Left lung (tissue), 4 donors: ENCODE measurements at regions not wholly inside any gene's neighbourhood (a gene's known extent, or its start where the extent isn't known, plus 50 kb on each side); places are given as distances from the start of the nearest gene placed in this dataset.

ENCODE experiments used
- ATAC-seq: fragments of 200-7000 bp; cut with Tn5 transposase; one replicate; pipeline ENCODE4 v1.9.1; 2020; ENCODE audit warnings: moderate library complexity
- DNase-seq, 4 donors: peaks; one replicate each; pipeline ENCODE4 v3.0.0-alpha.2; 2013 to 2020
- H3K27ac ChIP-seq, 2 donors: fragments of 200-600 bp; sonication (generic) in 1 of 2; one replicate each; pipeline versions ENCODE4 v1.5.0 to v1.8.0; 2020 to 2021
- H3K27me3 ChIP-seq, 2 donors: fragments of 200-600 bp; sonication (generic) in 1 of 2; one replicate each; pipeline versions ENCODE4 v1.5.0 to v1.8.0; 2020 to 2021
- H3K36me3 ChIP-seq, 2 donors: fragments of 200-600 bp; sonication (generic) in 1 of 2; one replicate each; pipeline versions ENCODE4 v1.5.0 to v1.8.0; 2020 to 2021
- H3K4me1 ChIP-seq, 2 donors: fragments of 200-600 bp; one replicate each; pipeline ENCODE4 v1.8.0; 2021
- H3K4me3 ChIP-seq, 2 donors: fragments of 200-600 bp; sonication (generic) in 1 of 2; one replicate each; pipeline versions ENCODE4 v1.5.0 to v1.8.0; 2020 to 2021; ENCODE audit warnings: mild to moderate bottlenecking in 1 of 2
- H3K9me3 ChIP-seq, 2 donors: fragments of 200-600 bp; sonication (generic) in 1 of 2; one replicate each; pipeline versions ENCODE4 v1.5.0 to v1.8.0; 2020 to 2021
- CTCF ChIP-seq, 2 donors: fragments of 200-600 bp; sonication (generic) in 1 of 2; IDR thresholded peaks; one replicate each; pipeline versions ENCODE4 v1.5.0 to v1.8.0; 2021; ENCODE audit warnings: antibody characterized with exemption in 2 of 2
- intact Hi-C, 2 donors: fragments of 100-400 bp; cut with DNase I; formaldehyde crosslinking; loops; one replicate each; pipeline versions ENCODE4 v1.11.2 to v1.14.2; 2022
- donor health status: DM: no; HTN: yes; CAD: no.
- donor health status: DM: no; HTN: no; CAD: no.

DNA sequence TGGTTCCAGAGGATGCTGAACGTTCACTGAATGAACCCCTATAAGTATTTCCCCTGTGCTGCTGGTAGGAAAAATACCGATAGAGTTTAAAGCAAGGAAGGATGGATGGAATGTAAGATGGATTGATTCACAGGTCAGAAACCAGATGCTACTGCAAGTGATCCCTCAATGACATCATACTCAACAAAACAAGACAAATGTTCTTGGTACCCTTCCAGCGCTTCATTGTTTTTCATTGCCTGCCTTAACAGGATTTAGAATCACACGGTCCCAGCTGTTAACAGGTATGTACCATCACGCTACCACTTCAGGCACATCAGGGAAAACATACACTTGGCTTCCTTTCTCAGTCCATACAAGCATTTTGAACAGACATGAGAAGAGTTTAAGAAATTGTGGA, 118.1 kb upstream of the TLR3 start:
- H3K9me3 ChIP-seq: no peaks in the 10 kb centered on the region
- intact Hi-C loops: no loop called here
- H3K27ac ChIP-seq: no peak overlapping the region
- DNase-seq: no peak
- no peaks in the 10 kb centered on the region for H3K36me3 ChIP-seq
- H3K4me1 ChIP-seq: no peaks in the 10 kb centered on the region
- no peak for TF ChIP-seq CTCF (IDR thresholded peaks at IDR 0.05)
- ATAC-seq: no peak
- no peaks in the 10 kb centered on the region for H3K27me3 ChIP-seq
- no peak overlapping the region for H3K4me3 ChIP-seq

GRCh38 chr4:185955151-185955770, 113.7 kb upstream of the TLR3 start:
- Histone ChIP-seq H3K4me3 (no peak overlapping the region), H3K27me3 (no peaks in the 10 kb centered on the region), H3K4me1 (no peaks in the 10 kb centered on the region), H3K36me3 (no peaks in the 10 kb centered on the region), H3K9me3 (no peaks in the 10 kb centered on the region), H3K27ac (no peak overlapping the region)
- intact Hi-C loops: no loop called here
- no peak for ATAC-seq
- no peak for TF ChIP-seq CTCF (IDR thresholded peaks at IDR 0.05)
- DNase-seq: no peak

DNA sequence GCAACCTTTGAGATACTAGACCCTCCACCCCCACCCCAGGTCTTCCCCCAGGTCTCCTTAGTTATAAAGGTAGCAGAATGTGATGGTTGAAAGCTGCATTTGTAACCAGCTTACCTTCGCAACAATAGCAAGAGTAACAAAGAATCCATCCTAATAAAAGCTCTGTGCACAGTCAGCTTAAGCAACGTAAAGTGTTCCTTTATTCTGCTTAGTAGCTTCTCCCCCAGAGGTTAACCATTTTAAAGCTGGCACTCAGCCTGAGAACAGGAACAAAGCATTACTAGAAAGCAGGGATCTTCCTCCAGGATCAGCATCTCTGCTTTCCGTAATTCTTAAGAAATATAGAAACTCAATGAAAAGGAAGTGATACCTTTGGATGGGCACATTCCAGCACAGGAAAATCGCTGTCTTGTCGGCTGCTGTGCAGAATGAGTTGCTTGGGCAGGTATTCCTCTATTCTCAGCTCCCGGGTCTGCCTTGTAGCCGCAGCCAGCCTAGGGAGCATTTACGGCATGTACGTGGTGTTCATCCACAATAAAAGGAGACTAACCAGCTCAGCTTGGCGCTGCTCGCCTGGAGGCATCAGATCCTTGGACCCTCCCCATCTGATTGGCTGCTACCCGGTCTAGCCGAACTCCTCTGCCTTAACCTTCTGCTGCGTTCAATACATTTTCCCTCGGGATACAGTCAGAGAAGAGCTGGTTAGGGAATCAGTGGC, 113.0 kb upstream of the TLR3 start:
- DNase-seq (no peak), ATAC-seq (no peak)
- Histone ChIP-seq H3K4me1 (no peaks in the 10 kb centered on the region), H3K27ac (no peak overlapping the region), H3K9me3 (no peaks in the 10 kb centered on the region), H3K36me3 (no peaks in the 10 kb centered on the region), H3K4me3 (no peak overlapping the region), H3K27me3 (no peaks in the 10 kb centered on the region)
- no peak for TF ChIP-seq CTCF (IDR thresholded peaks at IDR 0.05)
- intact Hi-C loops: no loop called here

DNA sequence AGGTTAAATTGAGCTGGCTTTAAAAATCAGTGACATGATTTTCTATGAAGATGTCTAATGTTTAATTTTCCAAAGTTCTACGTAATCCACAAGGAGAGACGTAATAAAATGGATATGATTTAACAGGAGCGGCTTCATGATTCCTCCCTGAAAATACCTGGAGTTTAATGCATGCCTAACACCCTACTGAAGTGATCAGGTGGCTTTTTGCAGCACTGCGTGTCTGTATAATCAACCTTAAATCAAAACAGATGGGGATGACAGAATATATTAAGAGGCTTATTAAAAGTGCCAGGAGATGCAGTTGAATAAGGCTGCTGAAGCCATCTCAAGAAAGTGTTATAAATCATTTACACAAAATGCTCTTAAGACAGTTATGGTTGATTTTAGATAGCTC, 112.4 kb upstream of the TLR3 start:
- DNase-seq: no peak
- H3K27ac ChIP-seq: no peak overlapping the region
- no peaks in the 10 kb centered on the region for H3K4me1 ChIP-seq
- ATAC-seq: no peak
- no peaks in the 10 kb centered on the region for H3K9me3 ChIP-seq
- no peak for TF ChIP-seq CTCF (IDR thresholded peaks at IDR 0.05)
- no peak overlapping the region for H3K4me3 ChIP-seq
- no peaks in the 10 kb centered on the region for H3K27me3 ChIP-seq
- no peaks in the 10 kb centered on the region for H3K36me3 ChIP-seq
- intact Hi-C loops: no loop called here

- Histone ChIP-seq H3K9me3 (no peaks in the 10 kb centered on the region), H3K36me3 (no peaks in the 10 kb centered on the region), H3K27ac (no peak overlapping the region), H3K27me3 (no peaks in the 10 kb centered on the region), H3K4me1 (no peaks in the 10 kb centered on the region), H3K4me3 (no peak overlapping the region)
- intact Hi-C loops: no loop called here
- ATAC-seq (no peak), DNase-seq (no peak)
- no peak for TF ChIP-seq CTCF (IDR thresholded peaks at IDR 0.05)
Measured at GRCh38 chr4:185958094-185958747, 110.7 kb upstream of the TLR3 start.
